ENCODE measurements at regions not wholly inside any gene's neighbourhood (a gene's known extent, or its start where the extent isn't known, plus 50 kb on each side); places are given as distances from the start of the nearest gene placed in this dataset.

DNA sequence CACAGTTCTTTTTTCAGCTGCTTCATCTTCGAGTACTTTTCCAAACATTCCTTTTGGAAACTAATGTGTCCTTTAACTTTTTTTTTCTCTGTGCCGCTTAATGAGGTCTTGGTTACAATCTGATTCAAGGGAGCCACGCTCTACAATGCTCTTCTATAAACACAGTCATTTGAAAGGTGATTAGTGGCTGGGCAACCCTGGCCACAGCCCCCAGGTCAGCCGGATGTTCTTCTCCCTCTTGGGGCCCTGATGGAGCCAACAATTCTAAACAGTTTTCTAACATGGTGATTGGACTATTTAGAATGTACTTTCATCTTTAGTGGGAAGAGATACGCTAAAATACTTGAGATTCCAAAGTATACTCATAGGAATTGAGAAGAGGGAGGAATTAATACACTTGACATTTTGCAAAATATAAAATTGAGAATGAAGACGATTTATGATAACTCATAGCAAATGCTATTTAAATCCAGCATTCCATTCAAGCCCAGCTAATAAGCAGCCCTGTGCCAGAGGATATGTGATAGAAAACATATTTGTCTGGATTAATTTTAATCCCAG is 83.7 kb upstream of the MBOAT2 start:
- 37 to 38% methylated on average over 6 of the region's 6 CpGs for WGBS, 2 donors
- no peak overlapping the region for H3K4me3 ChIP-seq (ENCODE audit: low read depth in 1 of 2, low read length in 2 of 2)
- H3K4me1 ChIP-seq (ENCODE audit: control insufficient read depth in 2 of 2, insufficient read depth in 2 of 2, low read length in 1 of 2): no peaks in the 10 kb centered on the region
- H3K27ac ChIP-seq (ENCODE audit: low read depth in 2 of 2, low read length in 1 of 2): no peak overlapping the region
- no peaks in the 10 kb centered on the region for H3K27me3 ChIP-seq (ENCODE audit: control insufficient read depth in 1 of 2, insufficient read depth in 2 of 2, low read length in 2 of 2)
- no peaks in the 10 kb centered on the region for H3K36me3 ChIP-seq (ENCODE audit: control insufficient read depth in 2 of 2, insufficient read depth in 2 of 2, low read length in 1 of 2)
- H3K9me3 ChIP-seq (ENCODE audit: control insufficient read depth in 2 of 2, insufficient read depth in 1 of 2, low read depth in 1 of 2, low read length in 1 of 2): no peaks in the 10 kb centered on the region

DNA sequence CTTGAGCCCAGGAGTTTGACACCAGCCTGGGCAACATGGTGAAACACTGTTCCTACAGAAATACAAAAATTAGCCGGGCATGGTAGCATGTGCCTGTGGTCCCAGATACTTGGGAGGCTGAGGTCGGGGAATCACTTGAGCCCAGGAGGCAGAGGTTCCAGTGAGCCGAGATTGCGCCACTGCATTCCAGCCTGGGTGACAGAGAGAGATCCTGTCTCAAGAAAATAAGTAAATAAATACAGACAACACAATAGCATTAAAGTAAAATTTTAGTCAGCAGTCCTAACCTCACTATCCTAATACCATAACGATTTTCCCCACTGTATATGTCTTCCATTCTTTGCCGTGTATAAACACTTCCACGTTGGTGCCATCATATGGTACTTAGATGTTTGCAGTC is 83.0 kb upstream of the MBOAT2 start:
- 70 to 80% methylated on average over 7 of the region's 7 CpGs for WGBS, 2 donors
- no peaks in the 10 kb centered on the region for H3K4me1 ChIP-seq (ENCODE audit: control insufficient read depth in 2 of 2, insufficient read depth in 2 of 2, low read length in 1 of 2)

DNA sequence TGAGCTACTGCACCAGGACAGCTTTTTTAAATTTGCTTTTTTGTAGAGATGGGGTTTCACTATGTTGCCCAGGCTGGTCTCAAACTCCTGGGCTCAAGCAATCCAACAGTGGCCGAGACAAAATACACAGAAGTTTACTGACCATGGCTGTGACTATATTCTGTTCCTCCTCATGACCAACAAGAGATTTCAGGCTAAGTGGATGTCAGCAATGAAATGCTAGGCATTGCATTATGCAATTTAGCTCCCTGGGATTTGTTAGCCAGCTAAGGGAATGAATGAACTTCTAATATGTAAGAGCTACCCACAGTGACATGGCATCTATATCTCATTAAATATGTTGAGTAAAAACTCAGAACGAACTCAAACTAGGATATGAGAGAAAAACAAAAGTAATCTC is 81.9 kb upstream of the MBOAT2 start:
- 83 to 88% methylated on average over 2 of the region's 2 CpGs for WGBS, 2 donors

More for the DNA sequence above, 83.0 kb upstream of the MBOAT2 start:
- H3K36me3 ChIP-seq (ENCODE audit: control insufficient read depth in 2 of 2, insufficient read depth in 2 of 2, low read length in 1 of 2): no peaks in the 10 kb centered on the region
- H3K4me3 ChIP-seq (ENCODE audit: low read depth in 1 of 2, low read length in 2 of 2): no peak overlapping the region
- H3K27ac ChIP-seq (ENCODE audit: low read depth in 2 of 2, low read length in 1 of 2): no peak overlapping the region
- H3K27me3 ChIP-seq (ENCODE audit: control insufficient read depth in 1 of 2, insufficient read depth in 2 of 2, low read length in 2 of 2): no peaks in the 10 kb centered on the region
- H3K9me3 ChIP-seq (ENCODE audit: control insufficient read depth in 2 of 2, insufficient read depth in 1 of 2, low read depth in 1 of 2, low read length in 1 of 2): no peaks in the 10 kb centered on the region

DNA sequence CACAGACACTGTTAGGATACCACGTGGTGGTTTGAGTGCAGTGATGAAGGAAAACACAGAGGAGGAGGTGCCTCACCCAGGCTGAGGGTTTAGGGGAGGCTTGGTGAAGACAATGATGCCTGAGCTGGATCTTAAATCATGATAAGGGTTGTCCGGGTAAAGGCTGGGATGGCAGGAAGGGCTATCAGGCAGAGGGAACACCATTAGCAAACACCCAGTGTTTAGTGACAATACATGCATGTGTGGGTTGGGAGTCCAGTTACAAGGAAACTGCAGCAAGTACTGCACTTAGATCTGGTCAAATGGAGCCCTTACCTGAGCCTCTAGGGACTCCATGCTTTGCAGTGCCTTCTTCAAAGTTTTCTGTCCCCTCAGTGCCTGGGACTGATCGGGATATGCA is 79.8 kb upstream of the MBOAT2 start:
- Histone ChIP-seq H3K4me3 (ENCODE audit: low read depth in 1 of 2, low read length in 2 of 2) (no peak overlapping the region), H3K36me3 (ENCODE audit: control insufficient read depth in 2 of 2, insufficient read depth in 2 of 2, low read length in 1 of 2) (no peaks in the 10 kb centered on the region), H3K27ac (ENCODE audit: low read depth in 2 of 2, low read length in 1 of 2) (no peak overlapping the region), H3K27me3 (ENCODE audit: control insufficient read depth in 1 of 2, insufficient read depth in 2 of 2, low read length in 2 of 2) (no peaks in the 10 kb centered on the region), H3K4me1 (ENCODE audit: control insufficient read depth in 2 of 2, insufficient read depth in 2 of 2, low read length in 1 of 2) (no peaks in the 10 kb centered on the region), H3K9me3 (ENCODE audit: control insufficient read depth in 2 of 2, insufficient read depth in 1 of 2, low read depth in 1 of 2, low read length in 1 of 2) (no peaks in the 10 kb centered on the region)
- WGBS, 2 donors: 69 to 76% methylated on average over 3 of the region's 3 CpGs

More for the DNA sequence above, 81.9 kb upstream of the MBOAT2 start:
- Histone ChIP-seq H3K9me3 (ENCODE audit: control insufficient read depth in 2 of 2, insufficient read depth in 1 of 2, low read depth in 1 of 2, low read length in 1 of 2) (no peaks in the 10 kb centered on the region), H3K4me1 (ENCODE audit: control insufficient read depth in 2 of 2, insufficient read depth in 2 of 2, low read length in 1 of 2) (no peaks in the 10 kb centered on the region), H3K4me3 (ENCODE audit: low read depth in 1 of 2, low read length in 2 of 2) (no peak overlapping the region), H3K27me3 (ENCODE audit: control insufficient read depth in 1 of 2, insufficient read depth in 2 of 2, low read length in 2 of 2) (no peaks in the 10 kb centered on the region), H3K27ac (ENCODE audit: low read depth in 2 of 2, low read length in 1 of 2) (no peak overlapping the region), H3K36me3 (ENCODE audit: control insufficient read depth in 2 of 2, insufficient read depth in 2 of 2, low read length in 1 of 2) (no peaks in the 10 kb centered on the region)

DNA sequence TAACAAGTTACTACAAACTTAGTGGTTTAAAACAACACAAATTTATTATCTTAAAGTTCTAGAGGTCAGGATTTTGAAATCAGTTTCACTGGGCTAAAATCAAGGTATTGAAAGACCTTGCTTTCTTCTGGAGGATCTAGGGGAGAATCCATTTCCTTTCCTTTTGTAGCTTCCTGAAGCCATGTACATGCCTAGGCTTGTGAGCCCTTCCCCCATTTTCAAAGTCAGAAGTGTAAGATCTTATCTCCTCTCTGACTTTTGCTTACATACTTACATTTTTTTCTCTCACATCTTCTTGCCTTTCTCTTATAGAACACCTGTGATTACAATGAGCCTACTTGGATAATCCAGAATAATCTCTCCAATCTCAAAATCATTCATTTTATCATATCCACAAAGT is 78.7 kb upstream of the MBOAT2 start:
- Histone ChIP-seq H3K27me3 (ENCODE audit: control insufficient read depth in 1 of 2, insufficient read depth in 2 of 2, low read length in 2 of 2) (no peaks in the 10 kb centered on the region), H3K4me3 (ENCODE audit: low read depth in 1 of 2, low read length in 2 of 2) (no peak overlapping the region), H3K4me1 (ENCODE audit: control insufficient read depth in 2 of 2, insufficient read depth in 2 of 2, low read length in 1 of 2) (no peaks in the 10 kb centered on the region), H3K9me3 (ENCODE audit: control insufficient read depth in 2 of 2, insufficient read depth in 1 of 2, low read depth in 1 of 2, low read length in 1 of 2) (no peaks in the 10 kb centered on the region), H3K27ac (ENCODE audit: low read depth in 2 of 2, low read length in 1 of 2) (no peak overlapping the region), H3K36me3 (ENCODE audit: control insufficient read depth in 2 of 2, insufficient read depth in 2 of 2, low read length in 1 of 2) (no peaks in the 10 kb centered on the region)

GRCh38 chr2:9081750-9082149 is 78.3 kb upstream of the MBOAT2 start:
- H3K9me3 ChIP-seq (ENCODE audit: control insufficient read depth in 2 of 2, insufficient read depth in 1 of 2, low read depth in 1 of 2, low read length in 1 of 2): no peaks in the 10 kb centered on the region
- H3K27ac ChIP-seq (ENCODE audit: low read depth in 2 of 2, low read length in 1 of 2): no peak overlapping the region
- H3K4me1 ChIP-seq (ENCODE audit: control insufficient read depth in 2 of 2, insufficient read depth in 2 of 2, low read length in 1 of 2): no peaks in the 10 kb centered on the region
- no peaks in the 10 kb centered on the region for H3K27me3 ChIP-seq (ENCODE audit: control insufficient read depth in 1 of 2, insufficient read depth in 2 of 2, low read length in 2 of 2)
- H3K36me3 ChIP-seq (ENCODE audit: control insufficient read depth in 2 of 2, insufficient read depth in 2 of 2, low read length in 1 of 2): no peaks in the 10 kb centered on the region
- H3K4me3 ChIP-seq (ENCODE audit: low read depth in 1 of 2, low read length in 2 of 2): no peak overlapping the region
- WGBS, 2 donors: 82 to 92% methylated on average over 2 of the region's 2 CpGs

- no peaks in the 10 kb centered on the region for H3K9me3 ChIP-seq (ENCODE audit: control insufficient read depth in 2 of 2, insufficient read depth in 1 of 2, low read depth in 1 of 2, low read length in 1 of 2)
- no peaks in the 10 kb centered on the region for H3K36me3 ChIP-seq (ENCODE audit: control insufficient read depth in 2 of 2, insufficient read depth in 2 of 2, low read length in 1 of 2)
- no peaks in the 10 kb centered on the region for H3K27me3 ChIP-seq (ENCODE audit: control insufficient read depth in 1 of 2, insufficient read depth in 2 of 2, low read length in 2 of 2)
- H3K4me1 ChIP-seq (ENCODE audit: control insufficient read depth in 2 of 2, insufficient read depth in 2 of 2, low read length in 1 of 2): peaks cover 0 to 3% of the 10 kb centered on the region in 2 donors
- H3K4me3 ChIP-seq (ENCODE audit: low read depth in 1 of 2, low read length in 2 of 2): no peak overlapping the region
- no peak overlapping the region for H3K27ac ChIP-seq (ENCODE audit: low read depth in 2 of 2, low read length in 1 of 2)
- WGBS, 2 donors: 93 to 95% methylated on average over 8 of the region's 8 CpGs
Observed at GRCh38 chr2:9078405-9078804, 74.9 kb upstream of the MBOAT2 start.

GRCh38 chr2:9077691-9078090 is 74.2 kb upstream of the MBOAT2 start:
- H3K4me3 ChIP-seq (ENCODE audit: low read depth in 1 of 2, low read length in 2 of 2): no peak overlapping the region
- H3K4me1 ChIP-seq (ENCODE audit: control insufficient read depth in 2 of 2, insufficient read depth in 2 of 2, low read length in 1 of 2): peaks cover 0 to 3% of the 10 kb centered on the region in 2 donors
- H3K36me3 ChIP-seq (ENCODE audit: control insufficient read depth in 2 of 2, insufficient read depth in 2 of 2, low read length in 1 of 2): no peaks in the 10 kb centered on the region
- H3K27ac ChIP-seq (ENCODE audit: low read depth in 2 of 2, low read length in 1 of 2): peak overlapping the region in 1 of 2 donors; percentile 14
- 63 to 68% methylated on average over 2 of the region's 2 CpGs for WGBS, 2 donors
- H3K27me3 ChIP-seq (ENCODE audit: control insufficient read depth in 1 of 2, insufficient read depth in 2 of 2, low read length in 2 of 2): no peaks in the 10 kb centered on the region
- H3K9me3 ChIP-seq (ENCODE audit: control insufficient read depth in 2 of 2, insufficient read depth in 1 of 2, low read depth in 1 of 2, low read length in 1 of 2): no peaks in the 10 kb centered on the region

- Histone ChIP-seq H3K4me1 (ENCODE audit: control insufficient read depth in 2 of 2, insufficient read depth in 2 of 2, low read length in 1 of 2) (peaks cover 0 to 3% of the 10 kb centered on the region in 2 donors), H3K27me3 (ENCODE audit: control insufficient read depth in 1 of 2, insufficient read depth in 2 of 2, low read length in 2 of 2) (no peaks in the 10 kb centered on the region), H3K27ac (ENCODE audit: low read depth in 2 of 2, low read length in 1 of 2) (peak overlapping the region; percentile 40 to 69), H3K36me3 (ENCODE audit: control insufficient read depth in 2 of 2, insufficient read depth in 2 of 2, low read length in 1 of 2) (no peaks in the 10 kb centered on the region), H3K9me3 (ENCODE audit: control insufficient read depth in 2 of 2, insufficient read depth in 1 of 2, low read depth in 1 of 2, low read length in 1 of 2) (no peaks in the 10 kb centered on the region), H3K4me3 (ENCODE audit: low read depth in 1 of 2, low read length in 2 of 2) (no peak overlapping the region)
- WGBS, 2 donors: 87 to 93% methylated on average over 6 of the region's 6 CpGs
Observed at GRCh38 chr2:9076755-9077154, 73.3 kb upstream of the MBOAT2 start.

- 63 to 70% methylated on average over 1 of the region's 1 CpG for WGBS, 2 donors
- H3K9me3 ChIP-seq (ENCODE audit: control insufficient read depth in 2 of 2, insufficient read depth in 1 of 2, low read depth in 1 of 2, low read length in 1 of 2): no peaks in the 10 kb centered on the region
Observed at GRCh38 chr2:9076210-9076609, 72.7 kb upstream of the MBOAT2 start.

More at GRCh38 chr2:9076210-9076609, 72.7 kb upstream of the MBOAT2 start:
- Histone ChIP-seq H3K36me3 (ENCODE audit: control insufficient read depth in 2 of 2, insufficient read depth in 2 of 2, low read length in 1 of 2) (no peaks in the 10 kb centered on the region), H3K4me3 (ENCODE audit: low read depth in 1 of 2, low read length in 2 of 2) (no peak overlapping the region), H3K27ac (ENCODE audit: low read depth in 2 of 2, low read length in 1 of 2) (peak overlapping the region; percentile 40 to 53), H3K27me3 (ENCODE audit: control insufficient read depth in 1 of 2, insufficient read depth in 2 of 2, low read length in 2 of 2) (no peaks in the 10 kb centered on the region), H3K4me1 (ENCODE audit: control insufficient read depth in 2 of 2, insufficient read depth in 2 of 2, low read length in 1 of 2) (peaks cover 0 to 3% of the 10 kb centered on the region in 2 donors)

Data from esophagus (tissue), 2 donors.